ENCODE measurements at regions not wholly inside any gene's neighbourhood (a gene's known extent, or its start where the extent isn't known, plus 50 kb on each side); places are given as distances from the start of the nearest gene placed in this dataset.
A peak's percentile ranks its signal among the peaks of the same experiment; 100 is the strongest.

- H3K9ac ChIP-seq (ENCODE audit: low read length) = no peak overlapping the region
- H3K4me1 ChIP-seq (ENCODE audit: control insufficient read depth, insufficient read depth, low read length) = peaks cover 13% of the 10 kb centered on the region
- no peak overlapping the region for H3K27ac ChIP-seq (ENCODE audit: low read depth, low read length)
- H3K27me3 ChIP-seq (ENCODE audit: control insufficient read depth, insufficient read depth, low read length) = no peaks in the 10 kb centered on the region
- H3K4me3 ChIP-seq (ENCODE audit: low read length) = no peak overlapping the region
- H3K36me3 ChIP-seq (ENCODE audit: control insufficient read depth, insufficient read depth, low read length) = no peaks in the 10 kb centered on the region
Observed at GRCh38 chr2:66748939-66749338, 314.0 kb downstream of the MEIS1 start.

DNA sequence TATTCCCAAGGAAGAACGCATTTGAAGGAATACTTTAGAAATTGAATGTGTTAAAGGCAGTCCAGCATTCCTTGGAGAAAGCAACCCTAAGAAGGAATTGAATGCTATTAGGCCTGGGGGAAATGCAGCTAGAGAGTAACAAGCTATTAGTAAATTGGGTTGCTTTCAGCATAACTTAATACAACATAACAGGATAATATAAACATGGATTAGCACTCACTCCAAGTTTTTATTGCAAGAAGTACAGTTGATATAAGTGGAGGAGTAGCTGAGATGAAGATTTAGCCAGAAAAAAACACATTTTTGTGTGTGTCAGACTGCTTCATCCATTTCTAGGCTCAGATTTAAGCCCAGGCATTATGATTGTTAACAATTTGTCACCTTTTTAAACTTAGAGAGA is 314.6 kb downstream of the MEIS1 start:
- Histone ChIP-seq H3K36me3 (ENCODE audit: control insufficient read depth, insufficient read depth, low read length) (no peaks in the 10 kb centered on the region), H3K27me3 (ENCODE audit: control insufficient read depth, insufficient read depth, low read length) (no peaks in the 10 kb centered on the region), H3K27ac (ENCODE audit: low read depth, low read length) (peak overlapping the region; percentile 60), H3K9ac (ENCODE audit: low read length) (no peak overlapping the region), H3K4me3 (ENCODE audit: low read length) (no peak overlapping the region), H3K4me1 (ENCODE audit: control insufficient read depth, insufficient read depth, low read length) (peaks cover 18% of the 10 kb centered on the region)

GRCh38 chr2:66753257-66753656 is 318.3 kb downstream of the MEIS1 start:
- Histone ChIP-seq H3K9ac (ENCODE audit: low read length) (no peak overlapping the region), H3K36me3 (ENCODE audit: control insufficient read depth, insufficient read depth, low read length) (no peaks in the 10 kb centered on the region), H3K27ac (ENCODE audit: low read depth, low read length) (peak overlapping the region; percentile 81), H3K4me1 (ENCODE audit: control insufficient read depth, insufficient read depth, low read length) (peaks cover 36% of the 10 kb centered on the region), H3K27me3 (ENCODE audit: control insufficient read depth, insufficient read depth, low read length) (no peaks in the 10 kb centered on the region), H3K4me3 (ENCODE audit: low read length) (no peak overlapping the region)

GRCh38 chr2:66753660-66754059 is 318.7 kb downstream of the MEIS1 start:
- H3K4me1 ChIP-seq (ENCODE audit: control insufficient read depth, insufficient read depth, low read length) = peaks cover 36% of the 10 kb centered on the region

GRCh38 chr2:66755974-66756373 is 321.0 kb downstream of the MEIS1 start:
- Histone ChIP-seq H3K9ac (ENCODE audit: low read length) (no peak overlapping the region), H3K27me3 (ENCODE audit: control insufficient read depth, insufficient read depth, low read length) (no peaks in the 10 kb centered on the region), H3K4me1 (ENCODE audit: control insufficient read depth, insufficient read depth, low read length) (peaks cover 36% of the 10 kb centered on the region), H3K27ac (ENCODE audit: low read depth, low read length) (peak overlapping the region; percentile 58), H3K4me3 (ENCODE audit: low read length) (no peak overlapping the region), H3K36me3 (ENCODE audit: control insufficient read depth, insufficient read depth, low read length) (no peaks in the 10 kb centered on the region)

More at GRCh38 chr2:66753660-66754059, 318.7 kb downstream of the MEIS1 start:
- Histone ChIP-seq H3K27me3 (ENCODE audit: control insufficient read depth, insufficient read depth, low read length) (no peaks in the 10 kb centered on the region), H3K4me3 (ENCODE audit: low read length) (no peak overlapping the region), H3K27ac (ENCODE audit: low read depth, low read length) (peak overlapping the region; percentile 81), H3K9ac (ENCODE audit: low read length) (no peak overlapping the region), H3K36me3 (ENCODE audit: control insufficient read depth, insufficient read depth, low read length) (no peaks in the 10 kb centered on the region)

- Histone ChIP-seq H3K27me3 (ENCODE audit: control insufficient read depth, insufficient read depth, low read length) (no peaks in the 10 kb centered on the region), H3K4me3 (ENCODE audit: low read length) (no peak overlapping the region), H3K4me1 (ENCODE audit: control insufficient read depth, insufficient read depth, low read length) (no peaks in the 10 kb centered on the region), H3K9ac (ENCODE audit: low read length) (no peak overlapping the region), H3K27ac (ENCODE audit: low read depth, low read length) (no peak overlapping the region), H3K36me3 (ENCODE audit: control insufficient read depth, insufficient read depth, low read length) (no peaks in the 10 kb centered on the region)
Observed at GRCh38 chr2:66761826-66762225, 326.9 kb downstream of the MEIS1 start.

GRCh38 chr2:66762761-66763160 is 327.8 kb downstream of the MEIS1 start:
- H3K36me3 ChIP-seq (ENCODE audit: control insufficient read depth, insufficient read depth, low read length) = no peaks in the 10 kb centered on the region
- H3K9ac ChIP-seq (ENCODE audit: low read length) = no peak overlapping the region
- H3K4me3 ChIP-seq (ENCODE audit: low read length) = no peak overlapping the region
- H3K4me1 ChIP-seq (ENCODE audit: control insufficient read depth, insufficient read depth, low read length) = no peaks in the 10 kb centered on the region
- H3K27me3 ChIP-seq (ENCODE audit: control insufficient read depth, insufficient read depth, low read length) = no peaks in the 10 kb centered on the region
- no peak overlapping the region for H3K27ac ChIP-seq (ENCODE audit: low read depth, low read length)

GRCh38 chr2:66766582-66766981 is 331.7 kb downstream of the MEIS1 start:
- H3K4me1 ChIP-seq (ENCODE audit: control insufficient read depth, insufficient read depth, low read length) = peaks cover 2% of the 10 kb centered on the region
- H3K27me3 ChIP-seq (ENCODE audit: control insufficient read depth, insufficient read depth, low read length) = no peaks in the 10 kb centered on the region
- H3K36me3 ChIP-seq (ENCODE audit: control insufficient read depth, insufficient read depth, low read length) = no peaks in the 10 kb centered on the region
- H3K27ac ChIP-seq (ENCODE audit: low read depth, low read length) = no peak overlapping the region
- H3K9ac ChIP-seq (ENCODE audit: low read length) = no peak overlapping the region
- no peak overlapping the region for H3K4me3 ChIP-seq (ENCODE audit: low read length)

DNA sequence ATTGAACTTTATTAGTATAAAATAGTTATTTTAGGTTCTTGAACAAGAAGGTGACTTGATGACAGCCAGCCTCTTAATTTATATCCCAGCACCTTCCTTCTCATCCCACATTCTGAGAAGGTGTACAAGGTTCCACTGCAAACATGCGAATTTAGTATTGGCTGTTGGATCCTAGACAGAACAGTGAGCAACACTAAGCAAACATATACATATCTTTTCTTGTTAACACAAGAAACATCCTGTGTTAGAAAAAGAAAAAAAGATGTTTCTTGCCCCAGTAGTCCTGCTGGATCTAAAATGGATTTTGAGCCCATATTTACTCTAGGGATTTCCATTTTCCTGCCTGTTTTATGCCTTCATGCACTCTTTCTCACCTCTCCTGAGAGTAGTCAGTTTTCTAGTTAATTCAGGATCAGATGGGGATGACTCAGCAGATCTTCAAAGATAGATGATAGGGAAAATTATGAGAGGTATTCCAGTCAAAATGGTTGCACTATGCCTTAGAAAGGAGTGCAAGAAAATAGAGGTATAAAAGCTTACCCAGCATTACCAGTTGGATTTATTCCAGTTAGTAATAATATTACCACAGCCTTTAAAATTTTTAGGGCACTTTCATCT is 336.5 kb downstream of the MEIS1 start:
- Histone ChIP-seq H3K4me1 (ENCODE audit: control insufficient read depth, insufficient read depth, low read length) (peaks cover 2% of the 10 kb centered on the region), H3K36me3 (ENCODE audit: control insufficient read depth, insufficient read depth, low read length) (no peaks in the 10 kb centered on the region), H3K27ac (ENCODE audit: low read depth, low read length) (no peak overlapping the region), H3K9ac (ENCODE audit: low read length) (no peak overlapping the region), H3K4me3 (ENCODE audit: low read length) (no peak overlapping the region), H3K27me3 (ENCODE audit: control insufficient read depth, insufficient read depth, low read length) (no peaks in the 10 kb centered on the region)

DNA sequence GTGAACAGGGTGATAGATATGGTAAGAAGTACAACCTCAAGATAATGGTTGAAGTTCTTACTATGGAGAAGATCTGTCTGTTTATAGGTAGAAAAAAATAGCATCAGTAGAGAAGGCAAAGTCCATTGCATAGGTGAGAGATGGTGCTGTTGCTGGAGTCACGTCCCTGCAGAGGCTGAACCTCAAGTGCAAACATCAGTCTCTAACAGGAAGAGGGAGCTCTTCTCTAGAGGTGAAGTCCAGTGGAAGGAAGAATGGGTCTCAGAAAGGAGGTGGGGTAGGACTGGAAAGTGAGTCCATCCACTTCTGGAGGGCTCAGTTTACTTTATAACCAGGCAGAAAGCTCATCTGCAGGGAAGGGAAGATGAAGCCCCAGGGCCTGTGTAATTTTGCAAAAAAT is 337.7 kb downstream of the MEIS1 start:
- H3K4me1 ChIP-seq (ENCODE audit: control insufficient read depth, insufficient read depth, low read length) = peaks cover 2% of the 10 kb centered on the region
- H3K36me3 ChIP-seq (ENCODE audit: control insufficient read depth, insufficient read depth, low read length) = no peaks in the 10 kb centered on the region
- H3K27ac ChIP-seq (ENCODE audit: low read depth, low read length) = no peak overlapping the region
- no peak overlapping the region for H3K4me3 ChIP-seq (ENCODE audit: low read length)
- H3K27me3 ChIP-seq (ENCODE audit: control insufficient read depth, insufficient read depth, low read length) = no peaks in the 10 kb centered on the region
- no peak overlapping the region for H3K9ac ChIP-seq (ENCODE audit: low read length)

- H3K27ac ChIP-seq (ENCODE audit: low read depth, low read length) = no peak overlapping the region
- no peaks in the 10 kb centered on the region for H3K36me3 ChIP-seq (ENCODE audit: control insufficient read depth, insufficient read depth, low read length)
- H3K9ac ChIP-seq (ENCODE audit: low read length) = no peak overlapping the region
- H3K4me1 ChIP-seq (ENCODE audit: control insufficient read depth, insufficient read depth, low read length) = peaks cover 2% of the 10 kb centered on the region
- H3K4me3 ChIP-seq (ENCODE audit: low read length) = no peak overlapping the region
- no peaks in the 10 kb centered on the region for H3K27me3 ChIP-seq (ENCODE audit: control insufficient read depth, insufficient read depth, low read length)
Observed at GRCh38 chr2:66775730-66776422, 341.0 kb downstream of the MEIS1 start.

DNA sequence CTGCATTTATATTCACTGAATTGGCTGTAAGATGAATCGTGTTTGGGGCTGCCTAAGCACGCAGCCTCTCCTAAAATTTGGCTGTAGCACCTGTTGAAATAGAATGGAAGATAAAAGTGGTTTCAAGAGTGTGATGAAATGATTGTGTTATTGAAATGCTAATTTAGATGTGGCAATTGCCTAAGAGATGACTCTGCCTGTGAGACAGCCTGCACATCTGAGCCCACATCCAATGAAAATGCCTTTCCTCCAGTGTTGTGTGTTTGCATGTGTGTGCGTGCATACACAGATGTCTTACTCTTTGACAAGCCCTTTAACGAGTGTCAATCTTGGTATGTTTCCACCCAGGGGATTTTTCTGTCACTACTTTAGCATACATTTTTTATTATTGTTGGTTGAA is 346.9 kb downstream of the MEIS1 start:
- Histone ChIP-seq H3K4me3 (ENCODE audit: low read length) (no peak overlapping the region), H3K36me3 (ENCODE audit: control insufficient read depth, insufficient read depth, low read length) (no peaks in the 10 kb centered on the region), H3K27ac (ENCODE audit: low read depth, low read length) (no peak overlapping the region), H3K9ac (ENCODE audit: low read length) (no peak overlapping the region), H3K27me3 (ENCODE audit: control insufficient read depth, insufficient read depth, low read length) (no peaks in the 10 kb centered on the region), H3K4me1 (ENCODE audit: control insufficient read depth, insufficient read depth, low read length) (no peaks in the 10 kb centered on the region)

DNA sequence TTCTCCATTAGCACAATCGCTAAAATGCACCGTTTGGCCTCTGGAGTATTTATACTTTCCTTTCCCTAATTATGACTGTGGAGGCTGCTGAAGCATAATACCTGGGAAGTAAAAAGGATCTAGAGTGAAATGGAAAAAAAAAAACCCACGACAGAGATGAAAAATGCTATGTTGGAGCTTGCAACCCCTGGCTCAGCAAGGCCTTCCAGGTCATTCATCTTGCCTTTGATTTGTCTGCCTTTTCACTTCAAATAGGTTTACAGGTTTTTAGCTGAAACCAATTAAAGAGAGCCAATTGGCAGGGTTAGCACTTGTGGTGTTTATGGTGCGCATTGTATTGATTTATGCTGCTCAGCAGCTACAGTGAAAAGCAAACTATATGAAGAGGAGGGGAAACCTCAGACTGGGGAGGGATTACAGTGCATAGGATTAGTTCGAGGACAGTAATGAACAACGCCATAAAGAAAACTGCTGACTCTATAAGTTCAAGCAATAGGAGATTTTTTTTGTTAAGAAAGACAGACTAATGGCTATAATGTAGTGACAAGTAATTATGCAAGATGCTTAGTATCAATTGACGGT is 347.9 kb downstream of the MEIS1 start:
- H3K27me3 ChIP-seq (ENCODE audit: control insufficient read depth, insufficient read depth, low read length) = no peaks in the 10 kb centered on the region
- H3K4me3 ChIP-seq (ENCODE audit: low read length) = no peak overlapping the region
- no peaks in the 10 kb centered on the region for H3K36me3 ChIP-seq (ENCODE audit: control insufficient read depth, insufficient read depth, low read length)
- H3K4me1 ChIP-seq (ENCODE audit: control insufficient read depth, insufficient read depth, low read length) = no peaks in the 10 kb centered on the region
- H3K27ac ChIP-seq (ENCODE audit: low read depth, low read length) = no peak overlapping the region
- H3K9ac ChIP-seq (ENCODE audit: low read length) = no peak overlapping the region

Data from rectal smooth muscle tissue (tissue), 1 donor.